Peyer's patch (tissue), 4 donors: ENCODE measurements at regions not wholly inside any gene's neighbourhood (a gene's known extent, or its start where the extent isn't known, plus 50 kb on each side); places are given as distances from the start of the nearest gene placed in this dataset.

Experiments used
- POLR2A ChIP-seq, 2 donors: fragments of 450-650 bp; IDR thresholded peaks; one replicate each; pipeline ENCODE4 v1.5.1; 2017; ENCODE audit warnings: antibody characterized with exemption in 2 of 2, mild to moderate bottlenecking in 2 of 2, moderate library complexity in 2 of 2
- TF ChIP-seq, protein P1 (sequence below), 6 experiments: fragments of 450-650 bp in 4 of 6; fragments of 200-600 bp in 2 of 6; sonication (generic) in 1 of 6; IDR thresholded peaks; one replicate each; pipeline ENCODE4 v1.5.1; 2017 to 2019; ENCODE audit warnings: antibody characterized with exemption in 6 of 6, mild to moderate bottlenecking in 3 of 6, moderate library complexity in 1 of 6

DNA sequence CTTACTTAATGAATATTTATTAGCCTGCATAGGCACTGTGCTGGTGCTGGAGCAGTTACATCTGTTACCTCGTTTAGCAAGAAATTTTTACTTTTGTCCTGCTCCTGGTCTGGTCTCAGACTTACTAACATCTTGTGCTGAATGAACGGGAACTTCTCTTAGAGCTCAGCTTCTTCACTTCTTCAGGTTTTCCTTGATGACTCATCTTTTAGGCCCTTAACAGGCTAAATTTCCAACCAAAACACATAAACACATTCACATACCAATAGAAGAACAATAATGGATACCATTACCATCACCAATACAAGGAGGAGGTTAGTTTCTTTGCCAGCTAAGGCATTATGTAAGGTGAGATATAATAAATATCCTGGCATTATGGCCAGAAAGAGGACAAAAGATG, 68.9 kb downstream of the IFI44 start:
- TF ChIP-seq, protein P1, sequence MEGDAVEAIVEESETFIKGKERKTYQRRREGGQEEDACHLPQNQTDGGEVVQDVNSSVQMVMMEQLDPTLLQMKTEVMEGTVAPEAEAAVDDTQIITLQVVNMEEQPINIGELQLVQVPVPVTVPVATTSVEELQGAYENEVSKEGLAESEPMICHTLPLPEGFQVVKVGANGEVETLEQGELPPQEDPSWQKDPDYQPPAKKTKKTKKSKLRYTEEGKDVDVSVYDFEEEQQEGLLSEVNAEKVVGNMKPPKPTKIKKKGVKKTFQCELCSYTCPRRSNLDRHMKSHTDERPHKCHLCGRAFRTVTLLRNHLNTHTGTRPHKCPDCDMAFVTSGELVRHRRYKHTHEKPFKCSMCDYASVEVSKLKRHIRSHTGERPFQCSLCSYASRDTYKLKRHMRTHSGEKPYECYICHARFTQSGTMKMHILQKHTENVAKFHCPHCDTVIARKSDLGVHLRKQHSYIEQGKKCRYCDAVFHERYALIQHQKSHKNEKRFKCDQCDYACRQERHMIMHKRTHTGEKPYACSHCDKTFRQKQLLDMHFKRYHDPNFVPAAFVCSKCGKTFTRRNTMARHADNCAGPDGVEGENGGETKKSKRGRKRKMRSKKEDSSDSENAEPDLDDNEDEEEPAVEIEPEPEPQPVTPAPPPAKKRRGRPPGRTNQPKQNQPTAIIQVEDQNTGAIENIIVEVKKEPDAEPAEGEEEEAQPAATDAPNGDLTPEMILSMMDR (IDR thresholded peaks at IDR 0.05), result no peak
- no peak for TF ChIP-seq POLR2A (IDR thresholded peaks at IDR 0.05)
